Spleen (tissue), 11 donors: ENCODE measurements at regions not wholly inside any gene's neighbourhood (a gene's known extent, or its start where the extent isn't known, plus 50 kb on each side); places are given as distances from the start of the nearest gene placed in this dataset.

Experiments
- DNase-seq: peaks from one replicate; pipeline ENCODE4 v3.0.0-alpha.2; 2020
- H3K27ac ChIP-seq, 8 donors: fragments of 200-600 bp; sonication (generic) in 7 of 8; 1 replicate in 4 of 8; 2 replicates in 4 of 8; pipeline versions ENCODE4 v1.5.0 to v1.8.0; 2016 to 2021; ENCODE audit warnings: inconsistent platforms in 4 of 8, mild to moderate bottlenecking in 4 of 8, moderate library complexity in 1 of 8
- H3K27me3 ChIP-seq, 7 donors: fragments of 200-600 bp; sonication (generic) in 6 of 7; replicated peaks in 1 of 7; 1 replicate in 4 of 7; 2 replicates in 3 of 7; pipeline versions ENCODE4 v1.5.0 to v1.8.0; 2016 to 2021; ENCODE audit warnings: inconsistent platforms in 3 of 7, mild to moderate bottlenecking in 1 of 7
- H3K36me3 ChIP-seq, 6 donors: fragments of 200-600 bp; sonication (generic) in 5 of 6; 1 replicate in 4 of 6; 2 replicates in 2 of 6; pipeline versions ENCODE4 v1.5.0 to v1.8.0; 2016 to 2021; ENCODE audit warnings: inconsistent platforms in 2 of 6
- H3K4me1 ChIP-seq, 6 donors: fragments of 200-600 bp; sonication (generic) in 5 of 6; 1 replicate in 3 of 6; 2 replicates in 3 of 6; pipeline versions ENCODE4 v1.5.0 to v1.8.0; 2016 to 2021; ENCODE audit warnings: inconsistent platforms in 3 of 6
- H3K4me3 ChIP-seq, 8 donors: fragments of 200-600 bp; sonication (generic) in 7 of 8; 1 replicate in 4 of 8; 2 replicates in 4 of 8; pipeline versions ENCODE4 v1.5.0 to v1.8.0; 2016 to 2021; ENCODE audit warnings: inconsistent platforms in 4 of 8, mild to moderate bottlenecking in 4 of 8, moderate library complexity in 2 of 8
- H3K9me3 ChIP-seq, 8 donors: fragments of 200-600 bp; sonication (generic) in 7 of 8; 1 replicate in 4 of 8; 2 replicates in 4 of 8; pipeline versions ENCODE4 v1.5.0 to v1.8.0; 2016 to 2021; ENCODE audit warnings: inconsistent platforms in 4 of 8
- CTCF ChIP-seq, 11 experiments: fragments of 200-600 bp in 7 of 11; fragments of 450-650 bp in 4 of 11; sonication (generic) in 4 of 11; IDR thresholded peaks in 8 of 11; conservative IDR thresholded peaks in 3 of 11; 1 replicate in 7 of 11; 2 replicates in 4 of 11; pipeline versions ENCODE4 v1.4.0 to v1.8.0; 2016 to 2021; ENCODE audit warnings: antibody characterized with exemption in 11 of 11, inconsistent platforms in 4 of 11, mild to moderate bottlenecking in 1 of 11
- POLR2A ChIP-seq, 3 donors: fragments of 450-650 bp; IDR thresholded peaks; one replicate each; pipeline ENCODE4 v1.5.1; 2017; ENCODE audit warnings: antibody characterized with exemption in 3 of 3, mild to moderate bottlenecking in 1 of 3
- POLR2AphosphoS5 ChIP-seq, 3 donors: sonication (generic); formaldehyde crosslinking; IDR thresholded peaks; one replicate each; pipeline ENCODE4 v1.5.1; 2017; ENCODE audit warnings: antibody characterized with exemption in 3 of 3
- WGBS, 5 donors: extraction: QIAGEN DNeasy Blood & Tissue Kit in 3 of 5; methylation state at CpG; one replicate each; pipeline versions ENCODE4 v1.1.5 to v1.1.7; 2013 to 2018; 5-methylcytosine and 5-hydroxymethylcytosine counted together
- intact Hi-C: fragments of 100-400 bp; cut with DNase I; formaldehyde crosslinking; loops from one replicate; pipeline ENCODE4 v1.15.0; 2023; ENCODE audit warnings: low total_unique reads
- donor health status: healthy with polysubstance abuse.
- donor health status: DM: no; HTN: no; CAD: no; lungs with moderate emphysema.
- donor health status: DM: no; HTN: no; CAD: no.
- donor health status: Bipolar disorder and iron deficiency.
- donor health status: healthy.
- donor health status: DM: no; HTN: no; CAD: no.
- donor health status: DM: yes; HTN: yes; CAD: no.

GRCh38 chrX:42839632-42840031 is 61.7 kb upstream of the PPP1R2C start:
- peaks cover 0 to 4% (median 0%) of the 10 kb centered on the region in 8 donors for H3K9me3 ChIP-seq
- H3K4me3 ChIP-seq, result no peak overlapping the region
- TF ChIP-seq POLR2AphosphoS5 (IDR thresholded peaks at IDR 0.05), result no peak
- TF ChIP-seq CTCF (IDR thresholded peaks at IDR 0.05 in 8 of 11, conservative IDR thresholded peaks at IDR 0.05 in 3 of 11), result no peak
- no peak for TF ChIP-seq POLR2A (IDR thresholded peaks at IDR 0.05)
- intact Hi-C loops, result no loop called here
- H3K27me3 ChIP-seq, result peaks cover 0 to 3% (median 0%) of the 10 kb centered on the region in 7 donors
- no peak overlapping the region for H3K27ac ChIP-seq
- H3K36me3 ChIP-seq, result no peaks in the 10 kb centered on the region
- DNase-seq, result no peak
- no peaks in the 10 kb centered on the region for H3K4me1 ChIP-seq

DNA sequence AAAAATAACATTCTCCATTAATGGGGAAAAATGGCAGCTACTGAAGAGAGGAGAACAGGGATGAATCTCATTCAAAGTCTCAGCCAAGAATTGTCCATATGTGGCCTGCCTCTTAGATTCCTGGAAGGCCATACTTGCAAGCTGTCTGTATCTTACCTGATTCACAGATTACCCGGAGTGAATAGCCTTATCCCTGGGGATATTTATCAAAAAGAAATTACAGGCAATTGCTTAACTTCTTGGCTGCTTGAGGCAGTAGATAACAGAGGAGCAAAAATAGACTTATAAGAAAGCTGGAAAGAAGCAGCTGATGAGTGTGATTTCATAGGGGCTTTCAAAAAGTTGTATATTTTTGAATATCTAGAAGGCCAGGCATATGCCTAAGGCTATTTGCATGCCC is 68.8 kb upstream of the PPP1R2C start:
- intact Hi-C loops, result no loop called here
- no peak for DNase-seq
- no peaks in the 10 kb centered on the region for H3K4me1 ChIP-seq
- no peak overlapping the region for H3K4me3 ChIP-seq
- no peak for TF ChIP-seq POLR2A (IDR thresholded peaks at IDR 0.05)
- TF ChIP-seq CTCF (IDR thresholded peaks at IDR 0.05 in 8 of 11, conservative IDR thresholded peaks at IDR 0.05 in 3 of 11), result no peak
- no peak for TF ChIP-seq POLR2AphosphoS5 (IDR thresholded peaks at IDR 0.05)
- H3K36me3 ChIP-seq, result no peaks in the 10 kb centered on the region
- peaks cover 3 to 26% (median 9%) of the 10 kb centered on the region in 8 donors for H3K9me3 ChIP-seq
- 57 to 93% (median 90%) methylated on average over 1 of the region's 1 CpG for WGBS, 5 donors
- peaks cover 0 to 5% (median 0%) of the 10 kb centered on the region in 7 donors for H3K27me3 ChIP-seq
- H3K27ac ChIP-seq, result no peak overlapping the region

GRCh38 chrX:42855259-42855658 is 77.3 kb upstream of the PPP1R2C start:
- H3K36me3 ChIP-seq, result no peaks in the 10 kb centered on the region
- H3K4me1 ChIP-seq, result no peaks in the 10 kb centered on the region
- no peak overlapping the region for H3K4me3 ChIP-seq
- intact Hi-C loops, result no loop called here
- H3K27ac ChIP-seq, result no peak overlapping the region
- H3K9me3 ChIP-seq, result peaks cover 0 to 7% (median 0%) of the 10 kb centered on the region in 8 donors
- H3K27me3 ChIP-seq, result no peaks in the 10 kb centered on the region
- no peak for DNase-seq
- 73 to 95% (median 86%) methylated on average over 2 of the region's 2 CpGs for WGBS, 5 donors
- TF ChIP-seq POLR2A (IDR thresholded peaks at IDR 0.05) (no peak), CTCF (IDR thresholded peaks at IDR 0.05 in 8 of 11, conservative IDR thresholded peaks at IDR 0.05 in 3 of 11) (no peak), POLR2AphosphoS5 (IDR thresholded peaks at IDR 0.05) (no peak)

- no peaks in the 10 kb centered on the region for H3K27me3 ChIP-seq
- intact Hi-C loops, result no loop called here
- peaks cover 0 to 7% (median 0%) of the 10 kb centered on the region in 8 donors for H3K9me3 ChIP-seq
- WGBS, 5 donors, result 39 to 65% (median 56%) methylated on average over 1 of the region's 1 CpG
- no peaks in the 10 kb centered on the region for H3K4me1 ChIP-seq
- H3K27ac ChIP-seq, result no peak overlapping the region
- TF ChIP-seq CTCF (IDR thresholded peaks at IDR 0.05 in 8 of 11, conservative IDR thresholded peaks at IDR 0.05 in 3 of 11), result no peak
- TF ChIP-seq POLR2AphosphoS5 (IDR thresholded peaks at IDR 0.05), result no peak
- no peak for TF ChIP-seq POLR2A (IDR thresholded peaks at IDR 0.05)
- DNase-seq, result no peak
- H3K4me3 ChIP-seq, result no peak overlapping the region
- H3K36me3 ChIP-seq, result no peaks in the 10 kb centered on the region
Measured at GRCh38 chrX:42857766-42858165, 79.8 kb upstream of the PPP1R2C start.
